Ovary (tissue), 7 donors: ENCODE measurements at regions not wholly inside any gene's neighbourhood (a gene's known extent, or its start where the extent isn't known, plus 50 kb on each side); places are given as distances from the start of the nearest gene placed in this dataset.
A peak's percentile ranks its signal among the peaks of the same experiment; 100 is the strongest.

Experiments
- DNase-seq, 5 donors: peaks; one replicate each; pipeline ENCODE4 v3.0.0-alpha.2; 2019 to 2020
- H3K27ac ChIP-seq, 2 donors: fragments of 200-600 bp; one replicate each; pipeline versions ENCODE4 v1.5.1 to v1.8.0; 2019 to 2022
- H3K27me3 ChIP-seq: fragments of 200-600 bp; one replicate; pipeline ENCODE4 v1.8.0; 2022
- H3K36me3 ChIP-seq: fragments of 200-600 bp; sonication (generic); one replicate; pipeline ENCODE4 v1.5.1; 2019
- H3K4me1 ChIP-seq: one replicate; pipeline ENCODE4 v1.8.1; 2013; ENCODE audit warnings: mild to moderate bottlenecking, moderate library complexity; ENCODE audit not compliant: insufficient read depth
- H3K4me3 ChIP-seq: fragments of 200-600 bp; sonication (generic); one replicate; pipeline ENCODE4 v1.5.1; 2017
- H3K9me3 ChIP-seq, 2 donors: fragments of 200-600 bp in 1 of 2; sonication (generic) in 1 of 2; one replicate each; pipeline versions ENCODE4 v1.5.1 to v1.8.1; 2013 to 2019; ENCODE audit warnings: mild to moderate bottlenecking in 1 of 2, moderate library complexity in 1 of 2
- EP300 ChIP-seq: sonication (generic); formaldehyde crosslinking; IDR thresholded peaks from one replicate; pipeline ENCODE4 v1.6.1; 2017; ENCODE audit warnings: antibody characterized with exemption
- POLR2A ChIP-seq: fragments of 450-650 bp; IDR thresholded peaks from one replicate; pipeline ENCODE4 v1.6.1; 2017; ENCODE audit warnings: antibody characterized with exemption, mild to moderate bottlenecking, moderate library complexity
- WGBS, 3 donors: extraction: QIAGEN DNeasy Blood & Tissue Kit in 1 of 3; methylation state at CpG; one replicate each; pipeline versions ENCODE4 v1.1.5 to v1.1.7; 2013 to 2017; 5-methylcytosine and 5-hydroxymethylcytosine counted together
- intact Hi-C, 4 donors: fragments of 100-400 bp; cut with DNase I; formaldehyde crosslinking; loops; one replicate each; pipeline versions ENCODE4 v1.11.0 to v1.15.1; 2022 to 2023
- TF ChIP-seq, protein P1 (sequence below), 3 donors: fragments of 450-650 bp in 2 of 3; fragments of 200-600 bp in 1 of 3; IDR thresholded peaks; one replicate each; pipeline versions ENCODE4 v1.5.1 to v1.8.0; 2016 to 2022; ENCODE audit warnings: antibody characterized with exemption in 3 of 3, mild to moderate bottlenecking in 1 of 3
- donor health status: DM: no; HTN: no; CAD: no; lungs with moderate emphysema.
- donor health status: DM: no; HTN: no; CAD: no.
- donor health status: Bipolar disorder and iron deficiency.
- donor health status: DM: no; HTN: no; CAD: no.
- donor health status: DM: yes; HTN: yes; CAD: no.

DNA sequence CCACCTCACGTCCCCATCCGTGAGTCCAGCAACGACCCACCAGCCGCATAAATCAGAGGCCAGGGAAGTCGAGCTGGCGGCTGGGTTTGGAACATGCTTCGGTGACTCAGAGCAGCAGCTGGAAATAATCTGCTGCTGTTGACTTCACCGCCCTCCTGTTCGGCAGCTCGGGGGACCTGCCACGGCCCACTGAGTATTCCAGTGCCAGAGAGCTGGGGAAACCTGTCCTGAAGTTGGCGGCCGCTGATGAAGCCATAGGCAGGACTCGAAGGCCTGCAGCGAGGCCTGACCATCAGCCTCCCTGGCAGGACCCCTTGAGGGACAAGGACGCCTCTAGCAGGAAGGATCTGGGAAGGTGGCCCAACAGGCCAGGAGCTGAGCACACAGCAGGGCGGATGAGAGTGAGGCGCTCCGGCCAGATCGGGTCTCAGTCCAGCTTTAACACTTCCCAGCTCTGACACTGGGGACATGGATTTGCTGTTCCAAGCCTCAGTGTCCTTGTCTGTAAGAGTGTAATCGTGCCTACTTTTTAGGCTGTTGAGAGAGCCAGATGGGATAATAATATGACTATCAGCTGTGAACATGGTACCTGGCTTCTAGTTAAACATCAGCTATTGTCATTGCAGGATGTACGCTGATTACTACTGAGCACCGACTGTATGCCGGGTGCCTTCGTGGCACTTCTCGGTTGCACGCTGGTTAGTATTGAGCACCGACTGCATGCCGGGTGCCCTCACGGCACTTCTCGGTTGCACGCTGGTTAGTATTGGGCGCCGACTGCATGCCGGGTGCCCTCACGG is 50.4 kb upstream of the CIBAR2 start:
- intact Hi-C loops, result no loop called here
- Histone ChIP-seq H3K4me3 (no peak overlapping the region), H3K27me3 (no peaks in the 10 kb centered on the region), H3K27ac (peak overlapping the region in 1 of 2 donors; percentile 72), H3K36me3 (no peaks in the 10 kb centered on the region), H3K9me3 (no peaks in the 10 kb centered on the region), H3K4me1 (peaks cover 12% of the 10 kb centered on the region)
- DNase-seq, result peak; percentile 71 to 82 (median 78)
- no peak for TF ChIP-seq POLR2A
- 44 to 52% (median 46%) methylated on average over 35 to 36 of the region's 36 CpGs for WGBS, 3 donors

DNA sequence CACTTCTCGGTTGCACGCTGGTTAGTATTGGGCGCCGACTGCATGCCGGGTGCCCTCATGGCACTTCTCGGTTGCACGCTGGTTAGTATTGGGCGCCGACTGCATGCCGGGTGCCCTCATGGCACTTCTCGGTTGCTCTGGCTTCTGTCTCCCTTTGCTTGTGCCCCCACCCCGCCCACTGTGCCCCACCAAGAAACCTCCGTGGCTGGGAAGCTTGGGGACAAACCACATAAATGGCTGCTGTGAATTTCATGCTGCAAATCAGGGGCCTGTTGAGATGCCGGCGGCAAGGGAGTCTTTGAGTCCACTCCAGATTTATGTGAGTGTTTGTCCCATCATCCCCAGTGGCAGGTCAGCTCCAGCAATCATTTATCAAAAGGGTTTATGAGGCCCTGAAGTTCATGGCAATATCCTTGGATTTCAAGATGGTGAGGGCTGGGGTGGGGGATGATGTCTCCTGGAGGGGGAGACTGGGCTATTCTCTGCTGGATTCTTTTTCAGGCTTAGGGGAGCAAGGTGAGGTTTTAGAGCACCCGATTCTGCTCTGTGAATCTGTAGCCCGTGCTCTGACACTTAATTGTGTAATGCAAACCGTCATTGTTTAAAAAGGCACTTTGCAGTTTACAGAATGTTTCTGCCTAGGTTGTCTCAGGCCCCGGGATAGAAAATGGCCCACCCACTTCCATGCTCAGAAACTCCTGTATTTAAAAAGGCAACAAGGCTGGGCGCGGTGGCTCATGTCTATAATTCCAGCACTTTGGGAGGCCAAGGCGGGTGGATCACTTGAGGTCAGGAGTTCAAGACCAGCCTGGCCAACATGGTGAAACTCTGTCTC is 51.2 kb upstream of the CIBAR2 start:
- Histone ChIP-seq H3K27me3 (no peaks in the 10 kb centered on the region), H3K27ac (no peak overlapping the region), H3K4me3 (no peak overlapping the region), H3K9me3 (no peaks in the 10 kb centered on the region), H3K36me3 (no peaks in the 10 kb centered on the region), H3K4me1 (peaks cover 14% of the 10 kb centered on the region)
- 86 to 89% (median 88%) methylated on average over 22 of the region's 22 CpGs for WGBS, 3 donors
- intact Hi-C loops, result no loop called here
- TF ChIP-seq, protein P1, sequence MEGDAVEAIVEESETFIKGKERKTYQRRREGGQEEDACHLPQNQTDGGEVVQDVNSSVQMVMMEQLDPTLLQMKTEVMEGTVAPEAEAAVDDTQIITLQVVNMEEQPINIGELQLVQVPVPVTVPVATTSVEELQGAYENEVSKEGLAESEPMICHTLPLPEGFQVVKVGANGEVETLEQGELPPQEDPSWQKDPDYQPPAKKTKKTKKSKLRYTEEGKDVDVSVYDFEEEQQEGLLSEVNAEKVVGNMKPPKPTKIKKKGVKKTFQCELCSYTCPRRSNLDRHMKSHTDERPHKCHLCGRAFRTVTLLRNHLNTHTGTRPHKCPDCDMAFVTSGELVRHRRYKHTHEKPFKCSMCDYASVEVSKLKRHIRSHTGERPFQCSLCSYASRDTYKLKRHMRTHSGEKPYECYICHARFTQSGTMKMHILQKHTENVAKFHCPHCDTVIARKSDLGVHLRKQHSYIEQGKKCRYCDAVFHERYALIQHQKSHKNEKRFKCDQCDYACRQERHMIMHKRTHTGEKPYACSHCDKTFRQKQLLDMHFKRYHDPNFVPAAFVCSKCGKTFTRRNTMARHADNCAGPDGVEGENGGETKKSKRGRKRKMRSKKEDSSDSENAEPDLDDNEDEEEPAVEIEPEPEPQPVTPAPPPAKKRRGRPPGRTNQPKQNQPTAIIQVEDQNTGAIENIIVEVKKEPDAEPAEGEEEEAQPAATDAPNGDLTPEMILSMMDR (IDR thresholded peaks at IDR 0.05), result no peak
- TF ChIP-seq EP300 (no peak), POLR2A (no peak)
- no peak for DNase-seq

DNA sequence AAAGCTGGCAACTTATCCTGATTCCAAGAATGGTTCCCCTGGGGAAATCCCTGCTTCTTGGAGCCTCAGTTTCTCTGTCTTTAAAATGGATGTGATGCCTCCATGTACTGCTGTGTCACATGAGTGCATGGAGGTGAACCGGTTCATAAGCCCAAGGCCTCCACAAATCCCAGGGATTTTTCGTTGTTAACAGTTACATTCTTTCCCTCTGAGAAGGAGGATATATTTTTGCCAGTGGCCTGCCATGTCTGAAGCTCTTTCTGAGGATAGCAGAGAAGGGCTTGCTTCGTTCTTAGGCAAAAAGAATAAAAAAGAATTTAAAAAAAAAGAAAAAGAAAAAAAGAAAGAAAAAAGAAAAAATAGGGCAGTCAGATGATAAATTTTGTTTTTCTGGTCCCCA is 52.2 kb upstream of the CIBAR2 start:
- Histone ChIP-seq H3K4me3 (no peak overlapping the region), H3K9me3 (no peaks in the 10 kb centered on the region), H3K27ac (no peak overlapping the region), H3K27me3 (no peaks in the 10 kb centered on the region), H3K36me3 (no peaks in the 10 kb centered on the region), H3K4me1 (peaks cover 15% of the 10 kb centered on the region)
- intact Hi-C loops, result no loop called here
- TF ChIP-seq EP300, result no peak
- TF ChIP-seq POLR2A, result no peak
- TF ChIP-seq, protein P1 (IDR thresholded peaks at IDR 0.05), result no peak
- 48 to 66% (median 65%) methylated on average over 3 of the region's 3 CpGs for WGBS, 3 donors
- no peak for DNase-seq

DNA sequence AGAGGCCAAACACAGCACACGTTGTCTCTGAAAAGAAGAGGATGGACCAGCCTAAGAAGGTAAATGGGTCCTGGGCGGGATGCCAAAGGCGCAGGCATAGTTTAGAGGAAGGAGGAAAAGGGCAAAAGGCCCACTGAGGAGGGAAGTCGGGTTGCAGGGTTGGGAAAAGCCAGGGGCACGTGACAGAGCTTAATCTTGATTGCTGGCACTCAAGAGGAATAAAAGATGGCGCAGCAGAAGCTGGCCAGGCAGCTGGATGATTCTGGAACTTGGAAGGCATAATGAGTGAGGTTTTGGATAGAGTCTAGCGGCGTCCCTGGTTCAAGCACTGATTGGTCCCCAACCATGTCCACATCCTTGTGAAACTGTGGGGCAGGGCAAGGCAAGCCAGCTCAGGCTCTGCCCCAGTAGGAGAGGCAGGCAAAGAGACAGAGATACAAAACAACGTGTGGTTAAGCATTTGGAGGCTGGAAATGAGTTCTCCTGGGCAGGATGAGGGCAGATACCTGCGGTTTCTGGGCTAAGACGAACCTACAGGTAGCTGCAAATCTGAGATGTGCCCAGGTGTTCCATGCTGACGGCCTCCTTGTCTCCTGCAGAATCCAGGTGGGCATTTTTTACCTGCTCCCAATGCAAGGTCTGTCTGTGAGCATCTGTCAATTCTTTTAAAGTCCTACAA is 52.7 kb upstream of the CIBAR2 start:
- intact Hi-C loops, result no loop called here
- no peaks in the 10 kb centered on the region for H3K27me3 ChIP-seq
- H3K27ac ChIP-seq, result no peak overlapping the region
- WGBS, 3 donors, result 64 to 76% (median 75%) methylated on average over 12 of the region's 12 CpGs
- H3K4me1 ChIP-seq, result peaks cover 15% of the 10 kb centered on the region
- TF ChIP-seq, protein P1 (IDR thresholded peaks at IDR 0.05), result no peak
- TF ChIP-seq POLR2A (no peak), EP300 (no peak)
- no peak overlapping the region for H3K4me3 ChIP-seq
- no peaks in the 10 kb centered on the region for H3K36me3 ChIP-seq
- H3K9me3 ChIP-seq, result no peaks in the 10 kb centered on the region
- peak in 4 of 5 donors; percentile 59 to 83 (median 67) for DNase-seq
